ENCODE measurements at regions not wholly inside any gene's neighbourhood (a gene's known extent, or its start where the extent isn't known, plus 50 kb on each side); places are given as distances from the start of the nearest gene placed in this dataset.

- TF ChIP-seq POLR2A (IDR thresholded peaks at IDR 0.05) (no peak), CTCF (IDR thresholded peaks at IDR 0.05) (no peak)
Observed at GRCh38 chr13:87376081-87376480, 295.1 kb upstream of the SLITRK5 start.

All from ovary (tissue), 3 donors.